GM19025 (cell line): ENCODE measurements at regions not wholly inside any gene's neighbourhood (a gene's known extent, or its start where the extent isn't known, plus 50 kb on each side); places are given as distances from the start of the nearest gene placed in this dataset.

Experiments
- ATAC-seq: cut with Tn5 transposase; IDR thresholded peaks from one replicate; pipeline ENCODE4 v1.9.1; 2021; ENCODE audit warnings: mild to moderate bottlenecking, low read depth, moderate library complexity; ENCODE audit not compliant: unreplicated experiment

GRCh38 chr1:81583878-81584277, 216.9 kb upstream of the ADGRL2 start:
- no peak for ATAC-seq

- no peak for ATAC-seq
Observed at GRCh38 chr1:81582467-81582986, 218.2 kb upstream of the ADGRL2 start.

- ATAC-seq: no peak
Observed at GRCh38 chr1:81578867-81579266, 221.9 kb upstream of the ADGRL2 start.

DNA sequence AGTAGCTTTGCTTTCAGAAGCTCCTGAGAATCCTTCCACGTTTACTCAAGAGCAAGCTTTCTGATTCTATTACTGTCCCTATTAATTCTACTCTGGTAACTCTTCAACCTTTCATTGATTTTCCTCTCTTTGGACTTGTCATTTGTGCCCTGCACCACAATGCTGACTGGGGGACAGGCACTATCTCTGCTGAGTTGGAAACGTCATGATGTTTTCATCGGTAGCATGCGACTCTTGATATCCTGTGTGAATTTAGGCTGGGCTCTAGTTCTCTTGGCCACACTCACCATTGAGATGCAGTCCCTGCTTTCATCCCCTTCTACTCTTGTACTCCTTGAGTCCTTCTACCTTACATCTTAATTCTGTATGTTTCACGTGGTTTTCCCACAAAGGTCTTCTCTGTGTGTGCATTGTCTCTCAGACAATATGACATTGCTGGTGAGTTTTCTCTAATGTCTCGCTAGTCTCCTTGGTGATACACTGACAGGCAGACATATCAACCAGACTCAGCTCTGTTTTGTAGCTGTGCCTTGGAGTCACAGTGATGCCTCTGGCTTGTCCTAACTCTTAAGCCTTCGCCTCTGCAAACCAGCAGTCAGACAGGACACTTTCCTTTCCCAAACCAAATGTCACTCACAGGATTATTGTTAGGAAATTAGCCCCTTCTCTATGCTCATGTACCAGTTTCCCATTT, 223.6 kb upstream of the ADGRL2 start:
- no peak for ATAC-seq

DNA sequence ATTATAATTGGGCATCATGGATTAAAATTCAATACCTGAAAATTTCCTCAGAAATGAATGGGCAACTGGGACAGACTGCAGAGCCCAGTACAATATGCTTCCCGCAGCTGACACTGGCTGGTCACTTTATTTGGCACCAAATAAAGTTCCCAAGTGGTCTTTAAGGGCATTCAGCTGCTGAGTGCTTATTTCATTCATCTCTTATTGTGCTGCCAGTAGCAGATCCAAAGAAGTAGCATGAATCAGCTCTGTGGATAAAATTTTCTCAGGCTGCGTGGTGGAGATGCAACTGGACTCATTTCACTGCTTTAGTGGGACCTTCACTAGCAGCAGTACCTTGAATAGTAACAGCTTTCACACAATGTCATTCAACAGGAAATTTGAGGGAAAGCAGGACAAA, 226.3 kb upstream of the ADGRL2 start:
- no peak for ATAC-seq

DNA sequence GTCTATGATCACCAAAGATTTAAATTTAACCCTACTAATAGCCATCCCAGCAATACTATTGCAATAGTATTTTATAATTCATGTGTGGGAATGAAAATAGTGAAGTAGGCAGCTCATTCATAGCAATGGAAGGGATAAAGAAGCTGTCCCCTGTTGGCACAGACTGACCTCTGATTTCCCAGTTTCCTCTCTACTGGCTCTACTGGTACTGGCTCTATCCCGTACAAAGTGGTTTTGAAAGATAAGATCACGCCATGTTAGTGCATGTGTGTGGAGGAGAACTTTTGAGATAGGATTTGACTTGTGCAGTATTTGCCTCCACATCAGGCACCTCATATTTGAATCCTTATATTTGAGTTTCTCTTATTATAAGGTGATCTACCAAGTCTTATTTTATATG, 227.3 kb upstream of the ADGRL2 start:
- ATAC-seq: no peak

DNA sequence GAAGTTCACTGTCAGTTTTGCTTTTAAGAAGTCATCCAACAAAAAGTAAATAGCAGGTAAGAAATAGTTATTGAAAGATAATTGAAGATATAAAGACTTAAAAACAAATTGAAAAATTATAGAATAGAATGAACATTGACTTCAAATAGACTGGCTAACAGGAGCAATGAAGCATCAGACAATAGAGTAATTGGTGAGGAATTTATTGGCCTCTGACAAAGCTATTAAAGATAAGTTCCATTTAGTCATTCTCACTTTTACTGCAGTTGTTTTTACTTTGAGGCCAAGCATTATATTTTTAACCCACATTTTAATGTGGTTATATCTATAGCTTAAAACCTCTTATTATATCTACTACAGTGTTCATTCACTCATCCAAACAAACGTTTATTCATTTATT, 228.8 kb upstream of the ADGRL2 start:
- ATAC-seq: no peak

DNA sequence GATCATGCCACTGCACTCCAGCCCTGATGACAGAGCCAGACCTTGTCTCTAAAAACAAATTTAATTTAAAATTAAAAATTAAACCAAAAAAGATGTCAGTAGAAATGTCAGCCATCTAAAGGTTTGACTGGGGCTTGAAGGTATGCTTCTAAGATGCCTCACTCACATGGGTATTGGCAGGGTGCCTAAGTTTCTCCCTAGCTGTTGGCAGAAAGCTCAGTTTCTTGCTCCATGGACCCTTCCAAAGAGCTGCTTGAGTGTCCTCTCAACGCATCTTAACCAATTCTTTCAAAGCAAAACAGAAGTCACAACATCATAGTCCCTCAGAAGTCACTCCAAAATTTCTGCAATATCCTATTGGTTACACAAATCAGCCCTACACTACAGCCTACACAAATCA, 231.0 kb upstream of the ADGRL2 start:
- no peak for ATAC-seq

- ATAC-seq: no peak
Observed at GRCh38 chr1:81563632-81564031, 237.1 kb upstream of the ADGRL2 start.

- no peak for ATAC-seq
Observed at GRCh38 chr1:81562934-81563333, 237.8 kb upstream of the ADGRL2 start.

DNA sequence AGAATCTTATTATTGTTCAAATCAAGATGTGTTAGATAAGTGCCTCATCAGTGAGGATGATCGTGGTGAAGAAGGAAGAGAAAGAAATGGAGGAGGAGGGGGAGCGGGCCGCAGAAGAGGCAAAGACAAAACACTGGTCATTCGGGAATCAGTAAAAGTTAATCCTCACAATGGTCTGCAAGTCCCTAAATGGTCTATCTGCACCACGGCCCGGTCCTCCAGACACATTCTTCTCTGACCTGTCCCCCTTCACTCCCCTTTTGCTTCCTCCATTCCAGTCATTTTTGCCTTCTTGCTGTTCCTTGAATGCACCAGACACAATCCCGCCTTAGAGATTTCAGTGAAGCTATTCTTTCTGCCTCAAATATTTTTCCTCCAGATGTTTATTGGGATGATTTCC, 240.1 kb upstream of the ADGRL2 start:
- no peak for ATAC-seq

GRCh38 chr1:81559662-81560350, 240.9 kb upstream of the ADGRL2 start:
- no peak for ATAC-seq

- ATAC-seq: no peak
Observed at GRCh38 chr1:81558291-81559076, 242.2 kb upstream of the ADGRL2 start.

DNA sequence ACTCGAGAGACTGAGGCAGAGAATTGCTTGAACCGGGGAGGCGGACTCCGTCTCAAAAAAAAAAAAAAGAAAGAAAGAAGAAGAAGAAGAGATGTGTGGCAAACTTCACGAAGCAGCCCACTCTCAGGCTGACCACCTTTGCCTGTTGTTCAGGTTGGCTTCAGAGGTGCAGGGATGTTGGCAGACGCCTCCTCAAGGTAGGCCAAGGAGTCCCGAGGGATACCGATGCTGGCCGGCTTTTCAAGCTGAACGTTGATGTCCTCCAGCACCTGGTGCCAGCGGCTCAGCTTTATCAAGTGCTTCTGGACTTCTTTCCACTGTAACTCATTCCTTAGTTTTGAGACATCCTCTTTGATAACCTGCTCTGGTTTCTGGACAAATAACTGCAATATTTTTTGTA, 243.8 kb upstream of the ADGRL2 start:
- no peak for ATAC-seq

GRCh38 chr1:81554534-81554933, 246.2 kb upstream of the ADGRL2 start:
- no peak for ATAC-seq

- ATAC-seq: no peak
Observed at GRCh38 chr1:81554108-81554507, 246.6 kb upstream of the ADGRL2 start.

GRCh38 chr1:81553503-81553902, 247.2 kb upstream of the ADGRL2 start:
- ATAC-seq: no peak

DNA sequence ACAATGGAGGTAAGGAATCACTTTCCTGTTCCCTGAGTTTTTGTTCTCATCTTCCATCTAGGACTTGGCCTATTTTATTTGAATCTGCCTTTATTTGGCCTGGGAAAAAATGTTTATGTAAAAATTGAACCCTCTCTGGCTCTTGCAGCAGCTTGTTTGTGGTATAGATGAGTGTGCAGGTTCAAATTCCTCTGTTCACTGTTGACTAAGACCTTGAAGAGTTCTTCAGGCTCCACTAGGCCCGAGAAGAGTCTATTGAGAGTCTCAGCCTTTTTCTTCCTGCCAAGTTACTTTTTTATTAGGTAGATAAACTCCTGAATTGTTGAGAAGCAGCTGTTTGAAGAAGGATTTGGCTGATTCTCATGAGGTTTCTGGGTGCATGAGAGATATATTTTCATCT, 248.8 kb upstream of the ADGRL2 start:
- no peak for ATAC-seq

GRCh38 chr1:81550753-81551152, 250.0 kb upstream of the ADGRL2 start:
- ATAC-seq: no peak

- ATAC-seq: peak; percentile 35
Observed at GRCh38 chr1:81549588-81550127, 251.1 kb upstream of the ADGRL2 start.
